NCI-H2227 treated with DMSO at 0.1 percent for 48 hours (cell line): ENCODE measurements at regions not wholly inside any gene's neighbourhood (a gene's known extent, or its start where the extent isn't known, plus 50 kb on each side); places are given as distances from the start of the nearest gene placed in this dataset.
"Not testable (repeated sequence)": the region's sequence is repeated elsewhere in the genome, so short reads cannot be mapped to it uniquely, and the experiment has no call there.

Experiments
- DNase-seq: peaks from one replicate; lab custom pipeline; 2025; lab: John Stamatoyannopoulos, UW

- DNase-seq = no peak
These were observed 652.9 kb upstream of the USP24 start for GRCh38 chr1:55868026-55868425.

GRCh38 chr1:55867304-55867843 is 652.2 kb upstream of the USP24 start:
- no peak for DNase-seq

- DNase-seq = not testable (repeated sequence)
These were observed 650.6 kb upstream of the USP24 start for GRCh38 chr1:55865778-55866177.

- DNase-seq = no peak
These were observed 649.1 kb upstream of the USP24 start for GRCh38 chr1:55864251-55864650.

GRCh38 chr1:55861676-55862340 is 646.6 kb upstream of the USP24 start:
- no peak for DNase-seq

- no peak for DNase-seq
These were observed 645.8 kb upstream of the USP24 start for GRCh38 chr1:55860798-55861519.

GRCh38 chr1:55860326-55860725 is 645.2 kb upstream of the USP24 start:
- DNase-seq = no peak

GRCh38 chr1:55854911-55855310 is 639.7 kb upstream of the USP24 start:
- DNase-seq = no peak

GRCh38 chr1:55848906-55849305 is 633.7 kb upstream of the USP24 start:
- no peak for DNase-seq

GRCh38 chr1:55846051-55846450 is 630.9 kb upstream of the USP24 start:
- DNase-seq = no peak

GRCh38 chr1:55844322-55844721 is 629.2 kb upstream of the USP24 start:
- no peak for DNase-seq

- DNase-seq = no peak
These were observed 624.5 kb upstream of the USP24 start for GRCh38 chr1:55839626-55840025.

- no peak for DNase-seq
These were observed 624.1 kb upstream of the USP24 start for GRCh38 chr1:55839221-55839620.

GRCh38 chr1:55836086-55836485 is 620.9 kb upstream of the USP24 start:
- DNase-seq = no peak

- DNase-seq = no peak
These were observed 618.4 kb upstream of the USP24 start for GRCh38 chr1:55833529-55834091.

- no peak for DNase-seq
These were observed 616.6 kb upstream of the USP24 start for GRCh38 chr1:55831759-55832158.

- no peak for DNase-seq
These were observed 612.9 kb upstream of the USP24 start for GRCh38 chr1:55828044-55828443.

GRCh38 chr1:55827350-55827749 is 612.2 kb upstream of the USP24 start:
- no peak for DNase-seq

GRCh38 chr1:55826381-55827080 is 611.4 kb upstream of the USP24 start:
- no peak for DNase-seq

GRCh38 chr1:55825461-55825860 is 610.3 kb upstream of the USP24 start:
- no peak for DNase-seq

GRCh38 chr1:55824251-55824640 is 609.1 kb upstream of the USP24 start:
- DNase-seq = no peak

GRCh38 chr1:55823541-55824250 is 608.5 kb upstream of the USP24 start:
- no peak for DNase-seq
